ENCODE measurements at regions not wholly inside any gene's neighbourhood (a gene's known extent, or its start where the extent isn't known, plus 50 kb on each side); places are given as distances from the start of the nearest gene placed in this dataset.

GRCh38 chr14:104376202-104377140 lies 203.1 kb upstream of the C14orf180 start (continued):
- TF ChIP-seq REST (IDR thresholded peaks at IDR 0.05; ENCODE audit: unreplicated experiment) (no peak), ZNF114 (CRISPR knock-in tag; IDR thresholded peaks at IDR 0.05) (no peak), EZH2 (IDR thresholded peaks at IDR 0.05; ENCODE audit: low read depth, unreplicated experiment) (no peak)
- TF ChIP-seq, protein P1, sequence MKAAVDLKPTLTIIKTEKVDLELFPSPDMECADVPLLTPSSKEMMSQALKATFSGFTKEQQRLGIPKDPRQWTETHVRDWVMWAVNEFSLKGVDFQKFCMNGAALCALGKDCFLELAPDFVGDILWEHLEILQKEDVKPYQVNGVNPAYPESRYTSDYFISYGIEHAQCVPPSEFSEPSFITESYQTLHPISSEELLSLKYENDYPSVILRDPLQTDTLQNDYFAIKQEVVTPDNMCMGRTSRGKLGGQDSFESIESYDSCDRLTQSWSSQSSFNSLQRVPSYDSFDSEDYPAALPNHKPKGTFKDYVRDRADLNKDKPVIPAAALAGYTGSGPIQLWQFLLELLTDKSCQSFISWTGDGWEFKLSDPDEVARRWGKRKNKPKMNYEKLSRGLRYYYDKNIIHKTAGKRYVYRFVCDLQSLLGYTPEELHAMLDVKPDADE (IDR thresholded peaks at IDR 0.05), result no peak

DNA sequence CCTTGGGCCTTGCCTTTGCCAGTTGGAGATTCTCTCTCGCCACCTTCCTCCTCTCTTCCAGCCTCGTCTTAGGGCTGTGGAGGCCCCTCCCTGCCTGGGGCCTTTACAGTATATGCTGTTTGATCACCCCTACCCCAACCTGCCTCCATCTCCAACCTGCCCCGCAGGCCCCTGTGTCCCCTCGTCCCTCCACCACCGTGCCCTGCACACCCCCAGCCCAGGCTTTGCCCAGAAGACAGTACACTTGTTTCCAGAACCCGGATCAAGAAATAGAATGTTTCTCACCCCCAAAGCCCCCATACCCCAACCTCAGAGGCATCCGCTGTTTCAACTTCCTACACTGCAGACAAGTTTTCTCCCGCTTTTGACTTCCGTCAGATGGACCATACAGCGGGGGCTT lies 202.3 kb upstream of the C14orf180 start:
- Mint-ChIP-seq H3K4me1 (no peaks in the 10 kb centered on the region), H3K27ac (no peak overlapping the region), H3K9me3 (peaks cover 11% of the 10 kb centered on the region), H3K36me3 (ENCODE audit: low read depth) (no peaks in the 10 kb centered on the region), H3K27me3 (ENCODE audit: insufficient read depth, low read depth, poor library complexity) (peaks cover 6% of the 10 kb centered on the region), H3K4me3 (no peak overlapping the region)
- Histone ChIP-seq H4K20me1 (replicated peaks; ENCODE audit: insufficient read depth) (no peaks in the 10 kb centered on the region), H2AFZ (no peak overlapping the region), H3K9me2 (ENCODE audit: insufficient read depth) (no peaks in the 10 kb centered on the region), H3K36me3 (ENCODE audit: insufficient read depth) (no peaks in the 10 kb centered on the region), H3F3A (replicated peaks; ENCODE audit: low read depth) (no peaks in the 10 kb centered on the region), H3K27ac (ENCODE audit: low read depth) (no peak overlapping the region), H3K27me3 (ENCODE audit: insufficient read depth) (no peaks in the 10 kb centered on the region), H3K4me1 (ENCODE audit: insufficient read depth) (no peaks in the 10 kb centered on the region), H3K79me2 (replicated peaks; ENCODE audit: insufficient read depth) (no peaks in the 10 kb centered on the region), H3K4me2 (no peak overlapping the region), H3K4me3 (no peak overlapping the region)
- no peak for DNase-seq (ENCODE audit: low spot score)
- ATAC-seq, result no peak
- no peak for TF ChIP-seq REST (IDR thresholded peaks at IDR 0.05; ENCODE audit: unreplicated experiment)
- TF ChIP-seq STAT1 (IDR thresholded peaks at IDR 0.05; ENCODE audit: unreplicated experiment), result no peak
- TF ChIP-seq JUNB (IDR thresholded peaks at IDR 0.05; ENCODE audit: unreplicated experiment), result no peak
- no peak for TF ChIP-seq CREB1 (CRISPR knock-in tag; IDR thresholded peaks at IDR 0.05; ENCODE audit: low read depth)
- TF ChIP-seq, protein P2, sequence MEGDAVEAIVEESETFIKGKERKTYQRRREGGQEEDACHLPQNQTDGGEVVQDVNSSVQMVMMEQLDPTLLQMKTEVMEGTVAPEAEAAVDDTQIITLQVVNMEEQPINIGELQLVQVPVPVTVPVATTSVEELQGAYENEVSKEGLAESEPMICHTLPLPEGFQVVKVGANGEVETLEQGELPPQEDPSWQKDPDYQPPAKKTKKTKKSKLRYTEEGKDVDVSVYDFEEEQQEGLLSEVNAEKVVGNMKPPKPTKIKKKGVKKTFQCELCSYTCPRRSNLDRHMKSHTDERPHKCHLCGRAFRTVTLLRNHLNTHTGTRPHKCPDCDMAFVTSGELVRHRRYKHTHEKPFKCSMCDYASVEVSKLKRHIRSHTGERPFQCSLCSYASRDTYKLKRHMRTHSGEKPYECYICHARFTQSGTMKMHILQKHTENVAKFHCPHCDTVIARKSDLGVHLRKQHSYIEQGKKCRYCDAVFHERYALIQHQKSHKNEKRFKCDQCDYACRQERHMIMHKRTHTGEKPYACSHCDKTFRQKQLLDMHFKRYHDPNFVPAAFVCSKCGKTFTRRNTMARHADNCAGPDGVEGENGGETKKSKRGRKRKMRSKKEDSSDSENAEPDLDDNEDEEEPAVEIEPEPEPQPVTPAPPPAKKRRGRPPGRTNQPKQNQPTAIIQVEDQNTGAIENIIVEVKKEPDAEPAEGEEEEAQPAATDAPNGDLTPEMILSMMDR (conservative IDR thresholded peaks at IDR 0.05; ENCODE audit: low read depth in 2 of 2), result no peak
- no peak for TF ChIP-seq NANOG (IDR thresholded peaks at IDR 0.05; ENCODE audit: borderline replicate concordance)
- no peak for TF ChIP-seq EZH2 (IDR thresholded peaks at IDR 0.05; ENCODE audit: low read depth, unreplicated experiment)

All from GM23338 (cell line).